ENCODE measurements at regions not wholly inside any gene's neighbourhood (a gene's known extent, or its start where the extent isn't known, plus 50 kb on each side); places are given as distances from the start of the nearest gene placed in this dataset.

DNA sequence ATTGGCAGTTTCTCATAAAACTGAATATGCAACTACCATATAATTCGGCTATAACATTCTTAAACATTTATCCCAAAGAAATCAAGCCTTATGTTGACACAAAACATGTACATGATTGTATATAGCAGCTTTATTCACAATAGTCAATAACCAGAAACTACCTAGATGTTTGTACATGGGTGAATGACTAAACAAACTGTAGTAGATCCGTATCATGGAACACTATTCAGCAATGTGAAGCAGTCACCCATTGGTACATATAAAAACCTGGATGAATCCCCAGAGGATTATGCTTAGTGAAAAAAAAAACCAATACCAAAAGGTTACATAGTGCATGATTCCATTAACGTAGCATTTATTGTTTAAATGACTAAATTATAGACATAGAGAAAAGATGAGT, 471.7 kb upstream of the KLHL1 start:
- POLR2A ChIA-PET: no interaction called here
- CTCF ChIA-PET: no interaction called here
- Histone ChIP-seq H3K4me3 (no peak overlapping the region), H3K9me3 (no peaks in the 10 kb centered on the region), H3K4me1 (no peaks in the 10 kb centered on the region), H3K27ac (no peak overlapping the region), H3K4me2 (no peak overlapping the region)
- no peak for TF ChIP-seq EHMT2 (IDR thresholded peaks at IDR 0.05; ENCODE audit: low read depth)
- no peak for TF ChIP-seq RCOR1 (IDR thresholded peaks at IDR 0.05; ENCODE audit: low read depth, low read length)
- TF ChIP-seq EHF (CRISPR knock-in tag; IDR thresholded peaks at IDR 0.05): no peak
- TF ChIP-seq, protein P1, sequence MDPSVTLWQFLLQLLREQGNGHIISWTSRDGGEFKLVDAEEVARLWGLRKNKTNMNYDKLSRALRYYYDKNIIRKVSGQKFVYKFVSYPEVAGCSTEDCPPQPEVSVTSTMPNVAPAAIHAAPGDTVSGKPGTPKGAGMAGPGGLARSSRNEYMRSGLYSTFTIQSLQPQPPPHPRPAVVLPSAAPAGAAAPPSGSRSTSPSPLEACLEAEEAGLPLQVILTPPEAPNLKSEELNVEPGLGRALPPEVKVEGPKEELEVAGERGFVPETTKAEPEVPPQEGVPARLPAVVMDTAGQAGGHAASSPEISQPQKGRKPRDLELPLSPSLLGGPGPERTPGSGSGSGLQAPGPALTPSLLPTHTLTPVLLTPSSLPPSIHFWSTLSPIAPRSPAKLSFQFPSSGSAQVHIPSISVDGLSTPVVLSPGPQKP (IDR thresholded peaks at IDR 0.05; ENCODE audit: low read depth, low read length): no peak
- TF ChIP-seq GATA3 (IDR thresholded peaks at IDR 0.05; ENCODE audit: borderline replicate concordance): no peak
- no peak for TF ChIP-seq HOXA7 (CRISPR knock-in tag; IDR thresholded peaks at IDR 0.05)
- no peak for TF ChIP-seq CEBPB (IDR thresholded peaks at IDR 0.05)
- TF ChIP-seq, protein P2, sequence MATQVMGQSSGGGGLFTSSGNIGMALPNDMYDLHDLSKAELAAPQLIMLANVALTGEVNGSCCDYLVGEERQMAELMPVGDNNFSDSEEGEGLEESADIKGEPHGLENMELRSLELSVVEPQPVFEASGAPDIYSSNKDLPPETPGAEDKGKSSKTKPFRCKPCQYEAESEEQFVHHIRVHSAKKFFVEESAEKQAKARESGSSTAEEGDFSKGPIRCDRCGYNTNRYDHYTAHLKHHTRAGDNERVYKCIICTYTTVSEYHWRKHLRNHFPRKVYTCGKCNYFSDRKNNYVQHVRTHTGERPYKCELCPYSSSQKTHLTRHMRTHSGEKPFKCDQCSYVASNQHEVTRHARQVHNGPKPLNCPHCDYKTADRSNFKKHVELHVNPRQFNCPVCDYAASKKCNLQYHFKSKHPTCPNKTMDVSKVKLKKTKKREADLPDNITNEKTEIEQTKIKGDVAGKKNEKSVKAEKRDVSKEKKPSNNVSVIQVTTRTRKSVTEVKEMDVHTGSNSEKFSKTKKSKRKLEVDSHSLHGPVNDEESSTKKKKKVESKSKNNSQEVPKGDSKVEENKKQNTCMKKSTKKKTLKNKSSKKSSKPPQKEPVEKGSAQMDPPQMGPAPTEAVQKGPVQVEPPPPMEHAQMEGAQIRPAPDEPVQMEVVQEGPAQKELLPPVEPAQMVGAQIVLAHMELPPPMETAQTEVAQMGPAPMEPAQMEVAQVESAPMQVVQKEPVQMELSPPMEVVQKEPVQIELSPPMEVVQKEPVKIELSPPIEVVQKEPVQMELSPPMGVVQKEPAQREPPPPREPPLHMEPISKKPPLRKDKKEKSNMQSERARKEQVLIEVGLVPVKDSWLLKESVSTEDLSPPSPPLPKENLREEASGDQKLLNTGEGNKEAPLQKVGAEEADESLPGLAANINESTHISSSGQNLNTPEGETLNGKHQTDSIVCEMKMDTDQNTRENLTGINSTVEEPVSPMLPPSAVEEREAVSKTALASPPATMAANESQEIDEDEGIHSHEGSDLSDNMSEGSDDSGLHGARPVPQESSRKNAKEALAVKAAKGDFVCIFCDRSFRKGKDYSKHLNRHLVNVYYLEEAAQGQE (IDR thresholded peaks at IDR 0.05): no peak
- no peak for TF ChIP-seq TFCP2L1 (CRISPR knock-in tag; IDR thresholded peaks at IDR 0.05)
- no peak for TF ChIP-seq EP300 (IDR thresholded peaks at IDR 0.05)
- TF ChIP-seq, protein P3, sequence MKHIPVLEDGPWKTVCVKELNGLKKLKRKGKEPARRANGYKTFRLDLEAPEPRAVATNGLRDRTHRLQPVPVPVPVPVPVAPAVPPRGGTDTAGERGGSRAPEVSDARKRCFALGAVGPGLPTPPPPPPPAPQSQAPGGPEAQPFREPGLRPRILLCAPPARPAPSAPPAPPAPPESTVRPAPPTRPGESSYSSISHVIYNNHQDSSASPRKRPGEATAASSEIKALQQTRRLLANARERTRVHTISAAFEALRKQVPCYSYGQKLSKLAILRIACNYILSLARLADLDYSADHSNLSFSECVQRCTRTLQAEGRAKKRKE (CRISPR knock-in tag; IDR thresholded peaks at IDR 0.05; ENCODE audit: low read depth): no peak
- no peak for TF ChIP-seq ZFP36 (IDR thresholded peaks at IDR 0.05; ENCODE audit: borderline replicate concordance, partially characterized antibody)
- no peak for TF ChIP-seq MYC (IDR thresholded peaks at IDR 0.05; ENCODE audit: borderline replicate concordance, low read length)
- WGBS (ENCODE audit: missing lambda C conversion rate): 22% methylated on average over 3 of the region's 3 CpGs
- DNase-seq (ENCODE audit: low read depth in 1 of 2, low spot score in 1 of 2): no peak
- no peak for FAIRE-seq
- ATAC-seq: no peak

GRCh38 chr13:70571221-70571620, 463.0 kb upstream of the KLHL1 start:
- ChIA-PET CTCF (interaction anchor here (1.1 kb wide), 1 partner anchor 473 kb away, joined by 3 read pairs; no protein-coding TSS in a partner anchor), POLR2A (no interaction called here)
- Histone ChIP-seq H3K27ac (no peak overlapping the region), H3K4me3 (no peak overlapping the region), H3K4me2 (no peak overlapping the region), H3K4me1 (no peaks in the 10 kb centered on the region), H3K9me3 (no peaks in the 10 kb centered on the region)
- no peak for ATAC-seq
- TF ChIP-seq, protein P2 (IDR thresholded peaks at IDR 0.05): no peak
- FAIRE-seq: no peak
- no peak for DNase-seq (ENCODE audit: low read depth in 1 of 2, low spot score in 1 of 2)
- 24% methylated on average over 3 of the region's 3 CpGs for WGBS (ENCODE audit: missing lambda C conversion rate)

DNA sequence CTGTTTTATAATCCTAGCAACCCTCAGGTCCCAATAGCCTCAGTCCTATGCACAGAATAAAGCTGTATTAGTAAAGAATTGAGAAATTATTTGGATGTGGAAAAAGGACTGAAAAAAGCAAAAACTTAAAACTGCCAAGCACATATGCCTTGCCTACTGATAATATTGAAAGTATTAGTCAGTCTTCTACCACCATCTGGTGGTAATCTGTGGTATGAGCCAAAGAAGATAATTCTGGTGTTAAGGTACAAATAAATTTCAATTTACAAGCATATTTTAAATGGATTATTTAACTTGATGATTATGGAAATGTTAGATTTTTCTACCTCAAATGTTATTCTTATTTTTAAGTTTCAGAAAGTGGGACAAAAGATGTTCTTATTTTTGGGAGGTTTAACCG, 460.3 kb upstream of the KLHL1 start:
- ATAC-seq (no peak), DNase-seq (ENCODE audit: low read depth in 1 of 2, low spot score in 1 of 2) (peak; percentile 1 to 45), FAIRE-seq (peak; percentile 59)
- Histone ChIP-seq H3K27ac (no peak overlapping the region), H3K4me1 (no peaks in the 10 kb centered on the region), H3K9me3 (no peaks in the 10 kb centered on the region), H3K4me3 (no peak overlapping the region), H3K4me2 (no peak overlapping the region)
- TF ChIP-seq, protein P4, sequence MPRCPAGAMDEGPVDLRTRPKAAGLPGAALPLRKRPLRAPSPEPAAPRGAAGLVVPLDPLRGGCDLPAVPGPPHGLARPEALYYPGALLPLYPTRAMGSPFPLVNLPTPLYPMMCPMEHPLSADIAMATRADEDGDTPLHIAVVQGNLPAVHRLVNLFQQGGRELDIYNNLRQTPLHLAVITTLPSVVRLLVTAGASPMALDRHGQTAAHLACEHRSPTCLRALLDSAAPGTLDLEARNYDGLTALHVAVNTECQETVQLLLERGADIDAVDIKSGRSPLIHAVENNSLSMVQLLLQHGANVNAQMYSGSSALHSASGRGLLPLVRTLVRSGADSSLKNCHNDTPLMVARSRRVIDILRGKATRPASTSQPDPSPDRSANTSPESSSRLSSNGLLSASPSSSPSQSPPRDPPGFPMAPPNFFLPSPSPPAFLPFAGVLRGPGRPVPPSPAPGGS (IDR thresholded peaks at IDR 0.05): no peak
- TF ChIP-seq SMC3 (IDR thresholded peaks at IDR 0.05) (peak; percentile 69), RAD21 (conservative IDR thresholded peaks at IDR 0.05 in 1 of 2, IDR thresholded peaks at IDR 0.05 in 1 of 2) (peak; percentile 67 to 76), CTCF (IDR thresholded peaks at IDR 0.05) (peak; percentile 58)
- WGBS (ENCODE audit: missing lambda C conversion rate): 2% methylated on average over 1 of the region's 1 CpG
- POLR2A ChIA-PET: no interaction called here
- CTCF ChIA-PET: no interaction called here
